SU-DHL-6 (cell line): ENCODE measurements at regions not wholly inside any gene's neighbourhood (a gene's known extent, or its start where the extent isn't known, plus 50 kb on each side); places are given as distances from the start of the nearest gene placed in this dataset.
A peak's percentile ranks its signal among the peaks of the same experiment; 100 is the strongest.

Experiments
- H2AFZ ChIP-seq: fragments of 200-600 bp; sonication (generic); 2 replicates; pipeline ENCODE4 v1.6.1; 2014; ENCODE audit warnings: low read depth, mild to moderate bottlenecking, moderate library complexity, mixed read lengths, antibody characterized with exemption, low read length; ENCODE audit not compliant: severe bottlenecking
- H3F3A ChIP-seq: fragments of 200-600 bp; shearing (Covaris generic); 2 replicates; pipeline ENCODE4 v1.6.0; 2016; ENCODE audit warnings: antibody characterized with exemption, mild to moderate bottlenecking; ENCODE audit not compliant: insufficient read depth
- H3K27ac ChIP-seq: fragments of 200-600 bp; sonication (generic); 2 replicates; pipeline ENCODE4 v1.5.1; 2016; ENCODE audit warnings: low read depth, mild to moderate bottlenecking, low read length, moderate library complexity, mixed read lengths
- H3K27me3 ChIP-seq: fragments of 200-600 bp; sonication (generic), shearing (Covaris generic); 2 replicates; pipeline ENCODE4 v1.6.0; 2014; ENCODE audit warnings: mild to moderate bottlenecking, low read length
- H3K36me3 ChIP-seq: fragments of 200-600 bp; sonication (generic); 2 replicates; pipeline ENCODE4 v1.6.1; 2014; ENCODE audit warnings: mild to moderate bottlenecking, low read length, mixed read lengths
- H3K4me2 ChIP-seq: fragments of 300-600, 200-600 bp; shearing (Covaris generic), sonication (generic); 2 replicates; pipeline ENCODE4 v1.6.0; 2014; ENCODE audit warnings: low read length, low read depth, mild to moderate bottlenecking; ENCODE audit not compliant: poor library complexity, severe bottlenecking
- H3K4me3 ChIP-seq: fragments of 200-600 bp; sonication (generic); 2 replicates; pipeline ENCODE4 v1.5.1; 2014; ENCODE audit warnings: antibody characterized with exemption, low read length, mild to moderate bottlenecking, mixed read lengths; ENCODE audit not compliant: insufficient read depth, poor library complexity, severe bottlenecking
- H3K79me2 ChIP-seq: fragments of 200-600 bp; sonication (generic); 2 replicates; pipeline ENCODE4 v1.6.1; 2014; ENCODE audit warnings: mild to moderate bottlenecking, low read length, moderate library complexity; ENCODE audit not compliant: insufficient read depth
- H3K9ac ChIP-seq: fragments of 200-600 bp; sonication (generic); 2 replicates; pipeline ENCODE4 v1.7.0; 2014; ENCODE audit warnings: mild to moderate bottlenecking, low read length
- H3K9me2 ChIP-seq: fragments of 200-600 bp; sonication (generic); replicated peaks from 2 replicates; pipeline ENCODE4 v1.6.1; 2014; ENCODE audit warnings: low read length; ENCODE audit not compliant: insufficient read depth
- H3K9me3 ChIP-seq: fragments of 200-600 bp; sonication (generic); 2 replicates; pipeline ENCODE4 v1.6.1; 2014; ENCODE audit warnings: low read length, mixed read lengths; ENCODE audit not compliant: insufficient read depth
- H4K20me1 ChIP-seq: fragments of 200-600 bp; sonication (generic); 2 replicates; pipeline ENCODE4 v1.6.1; 2014; ENCODE audit warnings: low read depth, mild to moderate bottlenecking, antibody characterized with exemption, low read length, moderate library complexity, mixed read lengths
- CTCF ChIP-seq: fragments of 200-600 bp; sonication (generic); IDR thresholded peaks from one replicate; pipeline ENCODE4 v1.5.1; 2017; ENCODE audit warnings: antibody characterized with exemption, mild to moderate bottlenecking, low read length, moderate library complexity; ENCODE audit not compliant: insufficient read depth, poor library complexity, severe bottlenecking
- EZH2phosphoT487 ChIP-seq: fragments of 200-600 bp; sonication (generic), shearing (Covaris generic); conservative IDR thresholded peaks from 2 replicates; pipeline ENCODE4 v1.6.1; 2018; ENCODE audit warnings: mild to moderate bottlenecking, antibody characterized with exemption, low read length, moderate library complexity, mixed read lengths

- Histone ChIP-seq H3K4me3 (no peak overlapping the region), H3K27ac (no peak overlapping the region), H4K20me1 (no peaks in the 10 kb centered on the region), H3K36me3 (no peaks in the 10 kb centered on the region), H3K79me2 (no peaks in the 10 kb centered on the region), H3K4me2 (no peak overlapping the region), H3K9me2 (no peaks in the 10 kb centered on the region), H3K9me3 (no peaks in the 10 kb centered on the region), H3K9ac (no peak overlapping the region), H3K27me3 (no peaks in the 10 kb centered on the region), H3F3A (no peaks in the 10 kb centered on the region), H2AFZ (no peak overlapping the region)
- TF ChIP-seq CTCF (no peak), EZH2phosphoT487 (no peak)
These were observed 332.3 kb downstream of the ETAA1 start for GRCh38 chr2:67729474-67729873.

GRCh38 chr2:67733517-67733916 lies 329.3 kb downstream of the C1D start:
- H3K36me3 ChIP-seq, result no peaks in the 10 kb centered on the region
- no peaks in the 10 kb centered on the region for H3K9me3 ChIP-seq
- H2AFZ ChIP-seq, result no peak overlapping the region
- no peaks in the 10 kb centered on the region for H3K27me3 ChIP-seq
- TF ChIP-seq EZH2phosphoT487 (no peak), CTCF (peak; percentile 25)
- H3K79me2 ChIP-seq, result no peaks in the 10 kb centered on the region
- no peak overlapping the region for H3K4me3 ChIP-seq
- no peaks in the 10 kb centered on the region for H4K20me1 ChIP-seq
- no peak overlapping the region for H3K4me2 ChIP-seq
- H3K9ac ChIP-seq, result no peak overlapping the region
- H3F3A ChIP-seq, result no peaks in the 10 kb centered on the region
- no peaks in the 10 kb centered on the region for H3K9me2 ChIP-seq
- H3K27ac ChIP-seq, result no peak overlapping the region

GRCh38 chr2:67752199-67752598 lies 310.6 kb downstream of the C1D start:
- Histone ChIP-seq H3K4me3 (no peak overlapping the region), H3K27me3 (no peaks in the 10 kb centered on the region), H3K27ac (no peak overlapping the region), H3K9me3 (no peaks in the 10 kb centered on the region), H3K9me2 (no peaks in the 10 kb centered on the region), H3K36me3 (no peaks in the 10 kb centered on the region), H4K20me1 (no peaks in the 10 kb centered on the region), H2AFZ (no peak overlapping the region), H3K79me2 (no peaks in the 10 kb centered on the region), H3K4me2 (no peak overlapping the region), H3F3A (no peaks in the 10 kb centered on the region), H3K9ac (no peak overlapping the region)
- TF ChIP-seq EZH2phosphoT487, result no peak
- no peak for TF ChIP-seq CTCF
